ENCODE measurements at regions not wholly inside any gene's neighbourhood (a gene's known extent, or its start where the extent isn't known, plus 50 kb on each side); places are given as distances from the start of the nearest gene placed in this dataset.
"Not testable (repeated sequence)": the region's sequence is repeated elsewhere in the genome, so short reads cannot be mapped to it uniquely, and the experiment has no call there.

- not testable (repeated sequence) for DNase-seq
These were observed 1373.8 kb upstream of the DEFB115 start for GRCh38 chr20:29883514-29884219.

- DNase-seq, result not testable (repeated sequence)
These were observed 1373.1 kb upstream of the DEFB115 start for GRCh38 chr20:29884322-29884721.

GRCh38 chr20:29885282-29886185, 1371.9 kb upstream of the DEFB115 start:
- DNase-seq, result not testable (repeated sequence)

- not testable (repeated sequence) for DNase-seq
These were observed 1365.9 kb upstream of the DEFB115 start for GRCh38 chr20:29891555-29891954.

Data from NCI-H1048 (cell line).